Liver (tissue), 8 donors: ENCODE measurements at regions not wholly inside any gene's neighbourhood (a gene's known extent, or its start where the extent isn't known, plus 50 kb on each side); places are given as distances from the start of the nearest gene placed in this dataset.

Experiments
- DNase-seq: peaks from one replicate; pipeline ENCODE4 v3.0.0-alpha.2; 2017; ENCODE audit warnings: low spot score
- H3K27ac ChIP-seq, 2 donors: one replicate each; pipeline ENCODE4 v1.7.0; 2013; ENCODE audit warnings: inconsistent platforms in 2 of 2, low read length in 2 of 2, control low read depth in 1 of 2, low read depth in 1 of 2, mild to moderate bottlenecking in 1 of 2
- H3K27me3 ChIP-seq, 4 donors: one replicate each; pipeline versions ENCODE4 v1.6.1 to v1.7.0; 2013; ENCODE audit warnings: low read length in 3 of 4, inconsistent platforms in 1 of 4, mild to moderate bottlenecking in 1 of 4, moderate library complexity in 1 of 4; ENCODE audit not compliant: control insufficient read depth in 4 of 4, insufficient read depth in 4 of 4
- H3K36me3 ChIP-seq, 4 donors: one replicate each; pipeline versions ENCODE4 v1.6.1 to v1.7.0; 2013; ENCODE audit warnings: low read length in 3 of 4, mild to moderate bottlenecking in 3 of 4, low read depth in 1 of 4, moderate library complexity in 1 of 4; ENCODE audit not compliant: control insufficient read depth in 4 of 4, insufficient read depth in 3 of 4
- H3K4me1 ChIP-seq, 4 donors: one replicate each; pipeline versions ENCODE4 v1.6.1 to v1.7.0; 2013; ENCODE audit warnings: low read length in 3 of 4, mild to moderate bottlenecking in 3 of 4, moderate library complexity in 1 of 4; ENCODE audit not compliant: control insufficient read depth in 4 of 4, insufficient read depth in 4 of 4
- H3K4me3 ChIP-seq, 3 donors: one replicate each; pipeline versions ENCODE4 v1.6.1 to v1.7.0; 2013; ENCODE audit warnings: low read length in 3 of 3, control low read depth in 1 of 3, low read depth in 1 of 3, mild to moderate bottlenecking in 1 of 3
- H3K9ac ChIP-seq, 2 donors: one replicate each; pipeline ENCODE4 v1.7.0; 2013; ENCODE audit warnings: low read length in 2 of 2, mild to moderate bottlenecking in 2 of 2, moderate library complexity in 2 of 2, control low read depth in 1 of 2, low read depth in 1 of 2
- H3K9me3 ChIP-seq, 4 donors: one replicate each; pipeline versions ENCODE4 v1.6.1 to v1.7.0; 2013; ENCODE audit warnings: low read length in 3 of 4; ENCODE audit not compliant: control insufficient read depth in 4 of 4
- ATF3 ChIP-seq: IDR thresholded peaks from 2 replicates; pipeline ENCODE4 v1.6.1; 2016; ENCODE audit warnings: antibody characterized with exemption
- CTCF ChIP-seq: fragments of 150-350 bp; IDR thresholded peaks from 2 replicates; pipeline ENCODE4 v1.5.1; 2017; ENCODE audit warnings: improper control_type of control experiment, low read depth, low read length; ENCODE audit not compliant: missing input control
- EGR1 ChIP-seq, 2 donors: IDR thresholded peaks; 2 replicates each; pipeline ENCODE4 v1.6.1; 2016 to 2018; ENCODE audit warnings: antibody characterized with exemption in 2 of 2, low read depth in 2 of 2
- FOXA2 ChIP-seq: IDR thresholded peaks from 2 replicates; pipeline ENCODE4 v1.6.1; 2016; ENCODE audit warnings: antibody characterized with exemption
- GABPA ChIP-seq, 2 donors: IDR thresholded peaks in 1 of 2; conservative IDR thresholded peaks in 1 of 2; 2 replicates each; pipeline ENCODE4 v1.6.1; 2016; ENCODE audit warnings: antibody characterized with exemption in 2 of 2, mild to moderate bottlenecking in 1 of 2, moderate library complexity in 1 of 2
- HNF4A ChIP-seq, 2 donors: conservative IDR thresholded peaks; 2 replicates each; pipeline ENCODE4 v1.6.1; 2016; ENCODE audit warnings: antibody characterized with exemption in 2 of 2, mild to moderate bottlenecking in 2 of 2
- HNF4G ChIP-seq: IDR thresholded peaks from 2 replicates; pipeline ENCODE4 v1.6.1; 2016; ENCODE audit warnings: antibody characterized with exemption
- JUND ChIP-seq, 2 donors: IDR thresholded peaks; 2 replicates each; pipeline ENCODE4 v1.6.1; 2016; ENCODE audit warnings: antibody characterized with exemption in 2 of 2
- MAX ChIP-seq: IDR thresholded peaks from 2 replicates; pipeline ENCODE4 v1.6.1; 2016; ENCODE audit warnings: antibody characterized with exemption
- NR2F2 ChIP-seq: IDR thresholded peaks from 2 replicates; pipeline ENCODE4 v1.6.1; 2016; ENCODE audit warnings: antibody characterized with exemption
- RAD21 ChIP-seq, 2 donors: IDR thresholded peaks; 2 replicates each; pipeline ENCODE4 v1.6.1; 2016; ENCODE audit warnings: antibody characterized with exemption in 2 of 2, mild to moderate bottlenecking in 2 of 2
- RXRA ChIP-seq, 2 donors: IDR thresholded peaks; 2 replicates each; pipeline ENCODE4 v1.6.1; 2017 to 2018; ENCODE audit warnings: antibody characterized with exemption in 2 of 2, mild to moderate bottlenecking in 1 of 2
- SP1 ChIP-seq: IDR thresholded peaks from 2 replicates; pipeline ENCODE4 v1.6.1; 2018; ENCODE audit warnings: antibody characterized with exemption, mild to moderate bottlenecking
- TAF1 ChIP-seq: conservative IDR thresholded peaks from 2 replicates; pipeline ENCODE4 v1.6.1; 2016; ENCODE audit warnings: antibody characterized with exemption, mild to moderate bottlenecking
- YY1 ChIP-seq: IDR thresholded peaks from 2 replicates; pipeline ENCODE4 v1.6.1; 2016; ENCODE audit warnings: antibody characterized with exemption, mild to moderate bottlenecking
- WGBS: extraction: QIAGEN DNeasy Blood & Tissue Kit; methylation state at CpG from one replicate; pipeline ENCODE4 v1.1.7; 2013; 5-methylcytosine and 5-hydroxymethylcytosine counted together
- TF ChIP-seq, protein P1 (sequence below): IDR thresholded peaks from 2 replicates; pipeline ENCODE4 v1.6.1; 2016; ENCODE audit warnings: antibody characterized with exemption
- TF ChIP-seq, protein P2 (sequence below): IDR thresholded peaks from 2 replicates; pipeline ENCODE4 v1.6.1; 2016; ENCODE audit warnings: antibody characterized with exemption, mild to moderate bottlenecking
- donor health status: healthy.
- donor health status: healthy.
- donor health status: healthy.
- donor health status: healthy.
- donor health status: healthy.

DNA sequence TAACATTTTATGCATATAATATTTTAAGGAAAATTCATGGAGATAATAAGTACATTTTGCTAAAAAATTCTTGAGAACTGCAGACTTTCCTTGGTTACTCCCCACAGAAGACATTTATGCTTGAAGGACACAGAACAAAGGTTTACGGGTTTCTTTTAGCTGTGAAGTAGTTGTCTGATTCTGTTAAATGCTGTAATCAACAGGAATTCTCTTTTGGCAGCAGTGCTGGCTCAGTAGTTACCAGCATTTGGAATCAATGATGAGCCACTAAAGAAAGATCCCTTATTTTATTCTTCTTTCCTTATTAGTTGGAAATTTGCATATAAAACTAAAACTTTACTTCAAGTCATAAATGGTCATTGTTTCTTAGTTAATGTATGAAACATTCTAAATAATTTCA is 199.3 kb upstream of the FAT4 start:
- no peaks in the 10 kb centered on the region for H3K36me3 ChIP-seq
- WGBS: 84% methylated on average over 1 of the region's 1 CpG

More for the DNA sequence above, 199.3 kb upstream of the FAT4 start:
- no peak for DNase-seq
- H3K27ac ChIP-seq: no peak overlapping the region
- H3K9me3 ChIP-seq: no peaks in the 10 kb centered on the region
- TF ChIP-seq CTCF (no peak), MAX (no peak), SP1 (no peak), RXRA (IDR thresholded peaks at IDR 0.05) (no peak), RAD21 (IDR thresholded peaks at IDR 0.05) (no peak), YY1 (no peak), HNF4G (no peak), EGR1 (IDR thresholded peaks at IDR 0.05; ENCODE audit: low read depth in 2 of 2) (no peak), NR2F2 (no peak), FOXA2 (no peak), TAF1 (no peak), ATF3 (no peak), GABPA (IDR thresholded peaks at IDR 0.05 in 1 of 2, conservative IDR thresholded peaks at IDR 0.05 in 1 of 2) (no peak), HNF4A (conservative IDR thresholded peaks at IDR 0.05) (no peak), JUND (IDR thresholded peaks at IDR 0.05) (no peak)
- TF ChIP-seq, protein P1, sequence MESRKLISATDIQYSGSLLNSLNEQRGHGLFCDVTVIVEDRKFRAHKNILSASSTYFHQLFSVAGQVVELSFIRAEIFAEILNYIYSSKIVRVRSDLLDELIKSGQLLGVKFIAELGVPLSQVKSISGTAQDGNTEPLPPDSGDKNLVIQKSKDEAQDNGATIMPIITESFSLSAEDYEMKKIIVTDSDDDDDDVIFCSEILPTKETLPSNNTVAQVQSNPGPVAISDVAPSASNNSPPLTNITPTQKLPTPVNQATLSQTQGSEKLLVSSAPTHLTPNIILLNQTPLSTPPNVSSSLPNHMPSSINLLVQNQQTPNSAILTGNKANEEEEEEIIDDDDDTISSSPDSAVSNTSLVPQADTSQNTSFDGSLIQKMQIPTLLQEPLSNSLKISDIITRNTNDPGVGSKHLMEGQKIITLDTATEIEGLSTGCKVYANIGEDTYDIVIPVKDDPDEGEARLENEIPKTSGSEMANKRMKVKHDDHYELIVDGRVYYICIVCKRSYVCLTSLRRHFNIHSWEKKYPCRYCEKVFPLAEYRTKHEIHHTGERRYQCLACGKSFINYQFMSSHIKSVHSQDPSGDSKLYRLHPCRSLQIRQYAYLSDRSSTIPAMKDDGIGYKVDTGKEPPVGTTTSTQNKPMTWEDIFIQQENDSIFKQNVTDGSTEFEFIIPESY: no peak
- TF ChIP-seq, protein P2, sequence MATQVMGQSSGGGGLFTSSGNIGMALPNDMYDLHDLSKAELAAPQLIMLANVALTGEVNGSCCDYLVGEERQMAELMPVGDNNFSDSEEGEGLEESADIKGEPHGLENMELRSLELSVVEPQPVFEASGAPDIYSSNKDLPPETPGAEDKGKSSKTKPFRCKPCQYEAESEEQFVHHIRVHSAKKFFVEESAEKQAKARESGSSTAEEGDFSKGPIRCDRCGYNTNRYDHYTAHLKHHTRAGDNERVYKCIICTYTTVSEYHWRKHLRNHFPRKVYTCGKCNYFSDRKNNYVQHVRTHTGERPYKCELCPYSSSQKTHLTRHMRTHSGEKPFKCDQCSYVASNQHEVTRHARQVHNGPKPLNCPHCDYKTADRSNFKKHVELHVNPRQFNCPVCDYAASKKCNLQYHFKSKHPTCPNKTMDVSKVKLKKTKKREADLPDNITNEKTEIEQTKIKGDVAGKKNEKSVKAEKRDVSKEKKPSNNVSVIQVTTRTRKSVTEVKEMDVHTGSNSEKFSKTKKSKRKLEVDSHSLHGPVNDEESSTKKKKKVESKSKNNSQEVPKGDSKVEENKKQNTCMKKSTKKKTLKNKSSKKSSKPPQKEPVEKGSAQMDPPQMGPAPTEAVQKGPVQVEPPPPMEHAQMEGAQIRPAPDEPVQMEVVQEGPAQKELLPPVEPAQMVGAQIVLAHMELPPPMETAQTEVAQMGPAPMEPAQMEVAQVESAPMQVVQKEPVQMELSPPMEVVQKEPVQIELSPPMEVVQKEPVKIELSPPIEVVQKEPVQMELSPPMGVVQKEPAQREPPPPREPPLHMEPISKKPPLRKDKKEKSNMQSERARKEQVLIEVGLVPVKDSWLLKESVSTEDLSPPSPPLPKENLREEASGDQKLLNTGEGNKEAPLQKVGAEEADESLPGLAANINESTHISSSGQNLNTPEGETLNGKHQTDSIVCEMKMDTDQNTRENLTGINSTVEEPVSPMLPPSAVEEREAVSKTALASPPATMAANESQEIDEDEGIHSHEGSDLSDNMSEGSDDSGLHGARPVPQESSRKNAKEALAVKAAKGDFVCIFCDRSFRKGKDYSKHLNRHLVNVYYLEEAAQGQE: no peak
- H3K4me1 ChIP-seq: no peaks in the 10 kb centered on the region
- H3K27me3 ChIP-seq: no peaks in the 10 kb centered on the region
- H3K4me3 ChIP-seq: no peak overlapping the region
- H3K9ac ChIP-seq: no peak overlapping the region
